Astrocyte (in vitro differentiated cells and primary cell): ENCODE measurements at regions not wholly inside any gene's neighbourhood (a gene's known extent, or its start where the extent isn't known, plus 50 kb on each side); places are given as distances from the start of the nearest gene placed in this dataset.

Experiments used
- DNase-seq: peaks from one replicate; pipeline ENCODE4 v3.0.0-alpha.2; 2010; ENCODE audit warnings: low read depth
- FAIRE-seq: peaks from 2 replicates; lab custom pipeline; 2011; peaks lifted over from hg19 to GRCh38; lab: Jason Lieb, UNC
- H2AFZ ChIP-seq: 2 replicates; pipeline ENCODE4 v1.6.0; 2012; ENCODE audit warnings: low read depth, low read length, inconsistent platforms
- H3K27ac ChIP-seq: 2 replicates; pipeline ENCODE4 v1.5.1; 2011; ENCODE audit warnings: low read depth, low read length, inconsistent platforms
- H3K27me3 ChIP-seq: 2 replicates; pipeline ENCODE4 v1.6.0; 2011; ENCODE audit warnings: low read length, inconsistent platforms; ENCODE audit not compliant: insufficient read depth
- H3K36me3 ChIP-seq: 2 replicates; pipeline ENCODE4 v1.5.1; 2011; ENCODE audit warnings: low read length, inconsistent platforms; ENCODE audit not compliant: insufficient read depth
- H3K4me1 ChIP-seq: 2 replicates; pipeline ENCODE4 v1.5.1; 2011; ENCODE audit warnings: low read length, inconsistent platforms; ENCODE audit not compliant: insufficient read depth
- H3K4me2 ChIP-seq: 2 replicates; pipeline ENCODE4 v1.6.0; 2012; ENCODE audit warnings: low read length, inconsistent platforms
- H3K4me3 ChIP-seq: 2 replicates; pipeline ENCODE4 v1.5.1; 2011; ENCODE audit warnings: low read depth, mild to moderate bottlenecking, low read length, inconsistent platforms; ENCODE audit not compliant: insufficient read depth
- H3K79me2 ChIP-seq: 2 replicates; pipeline ENCODE4 v1.6.0; 2012; ENCODE audit warnings: mild to moderate bottlenecking, low read length, inconsistent platforms; ENCODE audit not compliant: insufficient read depth
- H3K9ac ChIP-seq: 2 replicates; pipeline ENCODE4 v1.6.0; 2012; ENCODE audit warnings: mild to moderate bottlenecking, low read length, inconsistent platforms
- H3K9me3 ChIP-seq: 2 replicates; pipeline ENCODE4 v1.5.1; 2012; ENCODE audit warnings: low read depth, mild to moderate bottlenecking, low read length, inconsistent platforms; ENCODE audit not compliant: insufficient read depth
- H4K20me1 ChIP-seq: 2 replicates; pipeline ENCODE4 v1.6.0; 2012; ENCODE audit warnings: low read length, inconsistent platforms; ENCODE audit not compliant: insufficient read depth
- H3K27ac Mint-ChIP-seq: one replicate; pipeline ENCODE4 v1.8.0; 2021; ENCODE audit warnings: mild to moderate bottlenecking, mixed read lengths; ENCODE audit not compliant: unreplicated experiment
- H3K27me3 Mint-ChIP-seq: one replicate; pipeline ENCODE4 v1.8.0; 2021; ENCODE audit warnings: low read depth, mixed read lengths; ENCODE audit not compliant: unreplicated experiment
- H3K36me3 Mint-ChIP-seq: one replicate; pipeline ENCODE4 v1.8.0; 2021; ENCODE audit warnings: low read depth, mixed read lengths; ENCODE audit not compliant: unreplicated experiment
- H3K4me1 Mint-ChIP-seq: one replicate; pipeline ENCODE4 v1.8.0; 2021; ENCODE audit warnings: low read depth, mixed read lengths; ENCODE audit not compliant: unreplicated experiment
- H3K4me3 Mint-ChIP-seq: one replicate; pipeline ENCODE4 v1.8.0; 2021; ENCODE audit warnings: mild to moderate bottlenecking, moderate library complexity, mixed read lengths; ENCODE audit not compliant: unreplicated experiment
- H3K9me3 Mint-ChIP-seq: one replicate; pipeline ENCODE4 v1.8.0; 2021; ENCODE audit warnings: mild to moderate bottlenecking, mixed read lengths; ENCODE audit not compliant: unreplicated experiment
- EZH2 ChIP-seq: IDR thresholded peaks from 2 replicates; pipeline ENCODE4 v1.6.1; 2012; ENCODE audit warnings: mild to moderate bottlenecking, low read length, inconsistent platforms; ENCODE audit not compliant: insufficient read depth
- TF ChIP-seq, protein P1 (sequence below): IDR thresholded peaks from 2 replicates; pipeline ENCODE4 v1.5.1; 2011; ENCODE audit warnings: low read depth, mild to moderate bottlenecking, inconsistent platforms, low read length, moderate library complexity; ENCODE audit not compliant: insufficient read depth

DNA sequence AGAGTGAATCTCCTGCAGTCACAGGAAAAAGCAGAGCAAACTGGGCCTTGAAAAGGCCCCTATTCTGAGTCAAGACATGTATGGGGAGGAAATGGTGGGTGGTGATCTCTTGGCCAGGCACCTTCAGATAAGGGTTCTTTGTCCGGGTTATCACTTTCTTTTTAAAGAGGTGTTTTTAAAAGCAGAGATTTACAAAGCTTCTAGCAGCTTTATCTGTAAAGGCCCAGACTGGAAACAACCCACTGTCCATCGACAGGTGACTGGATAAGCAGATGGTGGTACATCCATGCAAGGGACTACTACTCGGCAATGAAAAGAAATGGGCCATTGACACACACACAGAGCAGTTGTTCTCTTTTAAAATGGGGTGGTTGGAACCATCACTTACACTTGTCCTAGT, 596.7 kb upstream of the MKI67 start:
- no peaks in the 10 kb centered on the region for H3K27me3 ChIP-seq
- no peaks in the 10 kb centered on the region for H3K4me1 ChIP-seq
- Mint-ChIP-seq H3K4me3 (no peak overlapping the region), H3K36me3 (no peaks in the 10 kb centered on the region), H3K27ac (no peak overlapping the region), H3K4me1 (peaks cover 1% of the 10 kb centered on the region), H3K27me3 (peaks cover 10% of the 10 kb centered on the region), H3K9me3 (peaks cover 2% of the 10 kb centered on the region)
- H3K9ac ChIP-seq, result no peak overlapping the region
- H3K36me3 ChIP-seq, result no peaks in the 10 kb centered on the region
- no peak overlapping the region for H3K4me2 ChIP-seq
- no peak overlapping the region for H2AFZ ChIP-seq
- peaks cover 4% of the 10 kb centered on the region for H3K9me3 ChIP-seq
- H3K27ac ChIP-seq, result no peak overlapping the region
- no peaks in the 10 kb centered on the region for H4K20me1 ChIP-seq
- H3K4me3 ChIP-seq, result no peak overlapping the region
- no peak for TF ChIP-seq EZH2
- TF ChIP-seq, protein P1, sequence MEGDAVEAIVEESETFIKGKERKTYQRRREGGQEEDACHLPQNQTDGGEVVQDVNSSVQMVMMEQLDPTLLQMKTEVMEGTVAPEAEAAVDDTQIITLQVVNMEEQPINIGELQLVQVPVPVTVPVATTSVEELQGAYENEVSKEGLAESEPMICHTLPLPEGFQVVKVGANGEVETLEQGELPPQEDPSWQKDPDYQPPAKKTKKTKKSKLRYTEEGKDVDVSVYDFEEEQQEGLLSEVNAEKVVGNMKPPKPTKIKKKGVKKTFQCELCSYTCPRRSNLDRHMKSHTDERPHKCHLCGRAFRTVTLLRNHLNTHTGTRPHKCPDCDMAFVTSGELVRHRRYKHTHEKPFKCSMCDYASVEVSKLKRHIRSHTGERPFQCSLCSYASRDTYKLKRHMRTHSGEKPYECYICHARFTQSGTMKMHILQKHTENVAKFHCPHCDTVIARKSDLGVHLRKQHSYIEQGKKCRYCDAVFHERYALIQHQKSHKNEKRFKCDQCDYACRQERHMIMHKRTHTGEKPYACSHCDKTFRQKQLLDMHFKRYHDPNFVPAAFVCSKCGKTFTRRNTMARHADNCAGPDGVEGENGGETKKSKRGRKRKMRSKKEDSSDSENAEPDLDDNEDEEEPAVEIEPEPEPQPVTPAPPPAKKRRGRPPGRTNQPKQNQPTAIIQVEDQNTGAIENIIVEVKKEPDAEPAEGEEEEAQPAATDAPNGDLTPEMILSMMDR, result no peak
- no peak for FAIRE-seq
- DNase-seq, result no peak
- H3K79me2 ChIP-seq, result no peaks in the 10 kb centered on the region

DNA sequence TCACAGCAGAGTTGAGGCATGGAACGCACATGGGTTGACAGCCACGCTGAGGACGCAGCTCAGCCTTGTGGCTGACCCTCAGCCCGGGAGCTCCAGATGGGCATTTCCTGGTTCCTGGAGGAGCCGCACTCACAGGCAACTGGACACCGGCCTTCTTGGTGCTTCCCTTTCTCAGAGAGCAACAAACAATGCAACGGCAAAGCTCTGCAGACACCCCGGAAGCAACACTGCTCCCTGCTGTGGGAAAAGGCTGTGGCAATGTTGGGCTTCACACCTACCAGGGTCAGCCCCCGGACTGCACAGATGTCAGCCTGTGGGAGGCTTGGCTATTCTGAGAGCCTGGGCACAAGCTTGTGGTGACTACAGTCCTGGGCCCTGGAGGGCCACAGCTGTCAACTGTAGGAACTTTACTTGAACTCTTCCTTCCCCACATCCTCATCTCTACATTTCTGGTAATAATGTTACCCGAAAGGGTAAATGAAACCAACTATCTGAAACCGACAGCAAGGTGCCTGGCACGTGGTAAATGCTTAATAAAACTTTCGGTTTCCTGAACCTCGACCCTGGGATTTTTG, 597.5 kb upstream of the MKI67 start:
- Histone ChIP-seq H4K20me1 (no peaks in the 10 kb centered on the region), H3K36me3 (no peaks in the 10 kb centered on the region), H2AFZ (no peak overlapping the region), H3K9me3 (peaks cover 4% of the 10 kb centered on the region), H3K4me3 (no peak overlapping the region), H3K4me1 (no peaks in the 10 kb centered on the region), H3K79me2 (no peaks in the 10 kb centered on the region), H3K4me2 (no peak overlapping the region), H3K27ac (no peak overlapping the region), H3K9ac (no peak overlapping the region), H3K27me3 (no peaks in the 10 kb centered on the region)
- no peak for DNase-seq
- FAIRE-seq, result no peak
- peaks cover 1% of the 10 kb centered on the region for H3K4me1 Mint-ChIP-seq
- no peak for TF ChIP-seq EZH2
- TF ChIP-seq, protein P1, result no peak
- no peak overlapping the region for H3K27ac Mint-ChIP-seq
- peaks cover 17% of the 10 kb centered on the region for H3K27me3 Mint-ChIP-seq
- H3K4me3 Mint-ChIP-seq, result no peak overlapping the region
- H3K9me3 Mint-ChIP-seq, result peaks cover 2% of the 10 kb centered on the region
- H3K36me3 Mint-ChIP-seq, result no peaks in the 10 kb centered on the region

DNA sequence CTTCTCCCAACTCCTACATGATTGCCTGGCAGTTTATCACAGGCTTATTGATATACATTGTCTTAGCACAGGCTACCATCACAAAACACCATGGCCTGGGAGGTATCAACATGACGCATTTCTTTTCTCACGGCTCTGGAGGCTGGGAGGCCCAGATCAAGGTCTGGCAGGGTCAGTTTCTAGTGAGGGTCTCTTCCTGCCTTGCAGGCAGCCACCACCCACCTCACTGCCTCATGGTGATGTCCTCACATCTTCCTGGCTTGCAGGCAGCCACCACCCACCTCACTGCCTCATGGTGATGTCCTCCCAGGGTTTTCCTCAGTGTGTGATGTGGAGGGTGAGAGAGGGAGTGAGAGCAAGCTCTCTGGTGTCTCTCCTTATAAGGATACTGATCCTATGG, 599.3 kb upstream of the MKI67 start:
- H3K36me3 ChIP-seq, result no peaks in the 10 kb centered on the region
- H3K4me3 Mint-ChIP-seq, result no peak overlapping the region
- no peaks in the 10 kb centered on the region for H3K27me3 ChIP-seq
- H3K27me3 Mint-ChIP-seq, result peaks cover 13% of the 10 kb centered on the region
- TF ChIP-seq, protein P1, result no peak
- H3K79me2 ChIP-seq, result no peaks in the 10 kb centered on the region
- H3K4me1 Mint-ChIP-seq, result peaks cover 1% of the 10 kb centered on the region
- H3K9me3 Mint-ChIP-seq, result peaks cover under 1% of the 10 kb centered on the region
- no peaks in the 10 kb centered on the region for H4K20me1 ChIP-seq
- H3K36me3 Mint-ChIP-seq, result no peaks in the 10 kb centered on the region
- H3K9ac ChIP-seq, result no peak overlapping the region
- no peak for DNase-seq
- no peaks in the 10 kb centered on the region for H3K9me3 ChIP-seq
- H2AFZ ChIP-seq, result no peak overlapping the region
- H3K27ac Mint-ChIP-seq, result no peak overlapping the region
- no peak overlapping the region for H3K4me2 ChIP-seq
- FAIRE-seq, result no peak
- H3K4me3 ChIP-seq, result no peak overlapping the region
- H3K4me1 ChIP-seq, result no peaks in the 10 kb centered on the region
- no peak overlapping the region for H3K27ac ChIP-seq
